MM.1S (cell line): ENCODE measurements at regions not wholly inside any gene's neighbourhood (a gene's known extent, or its start where the extent isn't known, plus 50 kb on each side); places are given as distances from the start of the nearest gene placed in this dataset.

ENCODE experiments used
- EZH2 ChIP-seq: fragments of 300-600 bp; sonication (generic); optimal IDR thresholded peaks from 2 replicates; pipeline ENCODE3; 2017; ENCODE audit warnings: low read depth, mild to moderate bottlenecking, antibody characterized with exemption, low read length, mixed read lengths
- EZH2phosphoT487 ChIP-seq: fragments of 300-600 bp; sonication (generic); IDR thresholded peaks from 2 replicates; pipeline ENCODE4 v1.6.1; 2018; ENCODE audit warnings: antibody characterized with exemption, low read length
- TF ChIP-seq, protein P1 (sequence below): fragments of 300-600 bp; sonication (generic); IDR thresholded peaks from 2 replicates; pipeline ENCODE4 v1.5.1; 2016; ENCODE audit warnings: antibody characterized with exemption, low read length, mixed read lengths

GRCh38 chr14:104385111-104385510 lies 194.5 kb upstream of the C14orf180 start:
- TF ChIP-seq EZH2phosphoT487 (no peak), EZH2 (no peak)
- TF ChIP-seq, protein P1, sequence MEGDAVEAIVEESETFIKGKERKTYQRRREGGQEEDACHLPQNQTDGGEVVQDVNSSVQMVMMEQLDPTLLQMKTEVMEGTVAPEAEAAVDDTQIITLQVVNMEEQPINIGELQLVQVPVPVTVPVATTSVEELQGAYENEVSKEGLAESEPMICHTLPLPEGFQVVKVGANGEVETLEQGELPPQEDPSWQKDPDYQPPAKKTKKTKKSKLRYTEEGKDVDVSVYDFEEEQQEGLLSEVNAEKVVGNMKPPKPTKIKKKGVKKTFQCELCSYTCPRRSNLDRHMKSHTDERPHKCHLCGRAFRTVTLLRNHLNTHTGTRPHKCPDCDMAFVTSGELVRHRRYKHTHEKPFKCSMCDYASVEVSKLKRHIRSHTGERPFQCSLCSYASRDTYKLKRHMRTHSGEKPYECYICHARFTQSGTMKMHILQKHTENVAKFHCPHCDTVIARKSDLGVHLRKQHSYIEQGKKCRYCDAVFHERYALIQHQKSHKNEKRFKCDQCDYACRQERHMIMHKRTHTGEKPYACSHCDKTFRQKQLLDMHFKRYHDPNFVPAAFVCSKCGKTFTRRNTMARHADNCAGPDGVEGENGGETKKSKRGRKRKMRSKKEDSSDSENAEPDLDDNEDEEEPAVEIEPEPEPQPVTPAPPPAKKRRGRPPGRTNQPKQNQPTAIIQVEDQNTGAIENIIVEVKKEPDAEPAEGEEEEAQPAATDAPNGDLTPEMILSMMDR: no peak
